SK-N-SH treated with all-trans-retinoic acid at 6 μM for 48 hours (cell line): ENCODE measurements at regions not wholly inside any gene's neighbourhood (a gene's known extent, or its start where the extent isn't known, plus 50 kb on each side); places are given as distances from the start of the nearest gene placed in this dataset.

Experiments used
- ARNTL ChIP-seq: fragments of 450-650 bp; formaldehyde crosslinking; IDR thresholded peaks from 2 replicates; pipeline ENCODE4 v1.5.0; 2020; ENCODE audit warnings: low read depth, mild to moderate bottlenecking, moderate library complexity, borderline replicate concordance
- CREB5 ChIP-seq: fragments of 250-450 bp; sonication (Bioruptor Pico); IDR thresholded peaks from 2 replicates; pipeline ENCODE4 v1.5.1; 2020; ENCODE audit warnings: low read depth, mild to moderate bottlenecking, moderate library complexity
- CSRNP3 ChIP-seq: fragments of 250-450 bp; sonication (Bioruptor Pico); IDR thresholded peaks from 2 replicates; pipeline ENCODE4 v1.5.1; 2021; ENCODE audit warnings: mild to moderate bottlenecking, moderate library complexity
- RARB ChIP-seq: fragments of 250-450 bp; sonication (Bioruptor Pico); IDR thresholded peaks from 2 replicates; pipeline ENCODE4 v1.8.0; 2021; ENCODE audit warnings: mild to moderate bottlenecking, moderate library complexity
- ZC3H10 ChIP-seq: fragments of 250-450 bp; sonication (Bioruptor Pico); IDR thresholded peaks from 2 replicates; pipeline ENCODE4 v1.5.1; 2021; ENCODE audit warnings: mild to moderate bottlenecking, moderate library complexity
- ZFP3 ChIP-seq: fragments of 250-450 bp; sonication (Bioruptor Pico); IDR thresholded peaks from 2 replicates; pipeline ENCODE4 v1.5.0; 2020; ENCODE audit warnings: mild to moderate bottlenecking, moderate library complexity
- ZNF70 ChIP-seq: fragments of 450-650 bp; formaldehyde crosslinking; IDR thresholded peaks from 2 replicates; pipeline ENCODE4 v1.5.0; 2020; ENCODE audit warnings: mild to moderate bottlenecking, moderate library complexity
- ZNF8 ChIP-seq: fragments of 450-650 bp; formaldehyde crosslinking; IDR thresholded peaks from 2 replicates; pipeline ENCODE4 v1.5.0; 2020; ENCODE audit warnings: mild to moderate bottlenecking, moderate library complexity
- TF ChIP-seq, protein P1 (sequence below): fragments of 250-450 bp; sonication (Bioruptor Pico); IDR thresholded peaks from 2 replicates; pipeline ENCODE4 v1.8.0; 2020; ENCODE audit warnings: mild to moderate bottlenecking, moderate library complexity, borderline replicate concordance

DNA sequence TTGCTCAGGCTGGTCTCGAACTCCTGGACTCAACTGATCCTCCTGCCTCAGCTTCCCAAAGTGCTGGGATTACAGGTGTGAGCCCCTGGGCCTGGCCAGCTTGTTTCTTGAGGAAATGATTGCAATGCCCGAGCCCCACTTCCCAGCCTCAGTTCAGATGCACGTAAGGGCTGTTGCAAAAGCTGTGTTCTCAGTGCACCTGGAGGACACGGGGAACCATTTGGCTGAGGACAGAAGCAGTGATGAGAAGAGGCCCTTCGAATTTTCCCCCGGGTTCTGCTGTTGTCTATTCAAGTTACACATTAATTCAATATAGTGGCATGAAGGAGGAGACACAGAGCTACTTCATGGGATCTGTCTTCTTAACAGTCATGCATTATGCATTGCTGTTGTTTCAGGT lies 78.8 kb upstream of the WDR26 start:
- TF ChIP-seq CREB5 (CRISPR knock-in tag) (no peak), CSRNP3 (CRISPR knock-in tag) (no peak), ZNF70 (CRISPR knock-in tag) (no peak), ZFP3 (CRISPR knock-in tag) (no peak), RARB (no peak), ZNF8 (CRISPR knock-in tag) (no peak), ZC3H10 (CRISPR knock-in tag) (no peak), ARNTL (CRISPR knock-in tag) (no peak)
- TF ChIP-seq, protein P1, sequence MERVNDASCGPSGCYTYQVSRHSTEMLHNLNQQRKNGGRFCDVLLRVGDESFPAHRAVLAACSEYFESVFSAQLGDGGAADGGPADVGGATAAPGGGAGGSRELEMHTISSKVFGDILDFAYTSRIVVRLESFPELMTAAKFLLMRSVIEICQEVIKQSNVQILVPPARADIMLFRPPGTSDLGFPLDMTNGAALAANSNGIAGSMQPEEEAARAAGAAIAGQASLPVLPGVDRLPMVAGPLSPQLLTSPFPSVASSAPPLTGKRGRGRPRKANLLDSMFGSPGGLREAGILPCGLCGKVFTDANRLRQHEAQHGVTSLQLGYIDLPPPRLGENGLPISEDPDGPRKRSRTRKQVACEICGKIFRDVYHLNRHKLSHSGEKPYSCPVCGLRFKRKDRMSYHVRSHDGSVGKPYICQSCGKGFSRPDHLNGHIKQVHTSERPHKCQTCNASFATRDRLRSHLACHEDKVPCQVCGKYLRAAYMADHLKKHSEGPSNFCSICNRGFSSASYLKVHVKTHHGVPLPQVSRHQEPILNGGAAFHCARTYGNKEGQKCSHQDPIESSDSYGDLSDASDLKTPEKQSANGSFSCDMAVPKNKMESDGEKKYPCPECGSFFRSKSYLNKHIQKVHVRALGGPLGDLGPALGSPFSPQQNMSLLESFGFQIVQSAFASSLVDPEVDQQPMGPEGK, result no peak
